Vagina (tissue), 2 donors: ENCODE measurements at regions not wholly inside any gene's neighbourhood (a gene's known extent, or its start where the extent isn't known, plus 50 kb on each side); places are given as distances from the start of the nearest gene placed in this dataset.

ENCODE experiments used
- DNase-seq, 2 donors: peaks; one replicate each; pipeline ENCODE4 v3.0.0-alpha.2; 2017; ENCODE audit errors: extremely low spot score in 2 of 2
- H3K27ac ChIP-seq: fragments of 200-600 bp; sonication (generic); one replicate; pipeline ENCODE4 v1.5.1; 2019
- H3K27me3 ChIP-seq: fragments of 200-600 bp; sonication (generic); one replicate; pipeline ENCODE4 v1.5.1; 2019
- H3K36me3 ChIP-seq, 2 donors: fragments of 200-600 bp; sonication (generic); one replicate each; pipeline ENCODE4 v1.5.1; 2017 to 2019
- H3K4me1 ChIP-seq: fragments of 200-600 bp; sonication (generic); one replicate; pipeline ENCODE4 v1.5.1; 2019
- H3K4me3 ChIP-seq, 2 donors: fragments of 200-600 bp; sonication (generic); 1 replicate in 1 of 2; 2 replicates in 1 of 2; pipeline ENCODE4 v1.5.1; 2016 to 2019
- H3K9me3 ChIP-seq: fragments of 200-600 bp; sonication (generic); one replicate; pipeline ENCODE4 v1.5.1; 2019
- CTCF ChIP-seq, 3 experiments: fragments of 450-650 bp in 2 of 3; fragments of 200-600 bp in 1 of 3; sonication (generic) in 1 of 3; IDR thresholded peaks; one replicate each; pipeline ENCODE4 v1.5.1; 2017 to 2019; ENCODE audit warnings: antibody characterized with exemption in 3 of 3, mild to moderate bottlenecking in 2 of 3, moderate library complexity in 2 of 3
- POLR2A ChIP-seq, 2 donors: fragments of 450-650 bp; IDR thresholded peaks; one replicate each; pipeline ENCODE4 v1.6.1; 2017; ENCODE audit warnings: antibody characterized with exemption in 2 of 2, mild to moderate bottlenecking in 2 of 2, moderate library complexity in 2 of 2
- POLR2AphosphoS5 ChIP-seq, 2 donors: sonication (generic); formaldehyde crosslinking; IDR thresholded peaks; one replicate each; pipeline ENCODE4 v1.9.0; 2017; ENCODE audit warnings: antibody characterized with exemption in 2 of 2, mild to moderate bottlenecking in 2 of 2, low read depth in 1 of 2; ENCODE audit not compliant: insufficient read depth in 1 of 2
- intact Hi-C: fragments of 100-400 bp; cut with DNase I; formaldehyde crosslinking; loops from one replicate; pipeline ENCODE4 v1.15.1; 2023

GRCh38 chr6:165880686-165881085 lies 217.6 kb upstream of the PDE10A start:
- no peaks in the 10 kb centered on the region for H3K9me3 ChIP-seq
- intact Hi-C loops = no loop called here
- no peaks in the 10 kb centered on the region for H3K27me3 ChIP-seq
- no peak overlapping the region for H3K27ac ChIP-seq
- no peak for TF ChIP-seq POLR2AphosphoS5 (IDR thresholded peaks at IDR 0.05; ENCODE audit: insufficient read depth in 1 of 2, low read depth in 1 of 2)
- no peak for TF ChIP-seq CTCF (IDR thresholded peaks at IDR 0.05)
- no peak for TF ChIP-seq POLR2A (IDR thresholded peaks at IDR 0.05)
- no peak for DNase-seq
- no peak overlapping the region for H3K4me3 ChIP-seq
- no peaks in the 10 kb centered on the region for H3K4me1 ChIP-seq
- no peaks in the 10 kb centered on the region for H3K36me3 ChIP-seq

GRCh38 chr6:165877773-165878172 lies 214.7 kb upstream of the PDE10A start:
- DNase-seq = no peak

DNA sequence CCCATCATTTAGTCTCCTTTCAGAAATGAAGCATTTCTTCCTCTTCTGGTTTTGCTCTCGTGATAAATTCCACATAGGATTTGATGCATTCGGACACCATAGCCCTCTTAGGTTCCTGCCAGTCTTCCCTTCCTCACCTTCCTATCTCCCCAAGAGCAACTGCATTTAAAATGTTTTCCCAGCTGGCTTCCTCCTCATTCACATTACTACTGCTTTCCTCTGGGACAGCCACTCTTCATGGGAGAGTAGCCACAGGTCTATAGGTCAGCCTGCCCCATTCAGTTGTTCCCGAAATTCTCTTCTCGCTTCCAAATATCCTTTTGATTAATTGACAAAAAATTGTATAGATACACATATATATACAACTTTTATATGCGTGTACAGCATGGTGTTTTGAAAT lies 214.2 kb upstream of the PDE10A start:
- Histone ChIP-seq H3K36me3 (no peaks in the 10 kb centered on the region), H3K27me3 (no peaks in the 10 kb centered on the region), H3K4me1 (no peaks in the 10 kb centered on the region), H3K9me3 (no peaks in the 10 kb centered on the region), H3K27ac (no peak overlapping the region), H3K4me3 (no peak overlapping the region)
- TF ChIP-seq POLR2A (IDR thresholded peaks at IDR 0.05) = no peak
- no peak for TF ChIP-seq POLR2AphosphoS5 (IDR thresholded peaks at IDR 0.05; ENCODE audit: insufficient read depth in 1 of 2, low read depth in 1 of 2)
- TF ChIP-seq CTCF (IDR thresholded peaks at IDR 0.05) = no peak
- DNase-seq = peak in 1 of 2 donors; percentile 10
- intact Hi-C loops = no loop called here

More at GRCh38 chr6:165877773-165878172, 214.7 kb upstream of the PDE10A start:
- Histone ChIP-seq H3K27ac (no peak overlapping the region), H3K4me3 (no peak overlapping the region), H3K27me3 (no peaks in the 10 kb centered on the region), H3K4me1 (no peaks in the 10 kb centered on the region), H3K9me3 (no peaks in the 10 kb centered on the region), H3K36me3 (no peaks in the 10 kb centered on the region)
- intact Hi-C loops = no loop called here
- TF ChIP-seq CTCF (IDR thresholded peaks at IDR 0.05) (no peak), POLR2AphosphoS5 (IDR thresholded peaks at IDR 0.05; ENCODE audit: insufficient read depth in 1 of 2, low read depth in 1 of 2) (no peak), POLR2A (IDR thresholded peaks at IDR 0.05) (no peak)

- no peaks in the 10 kb centered on the region for H3K36me3 ChIP-seq
- no peaks in the 10 kb centered on the region for H3K27me3 ChIP-seq
- H3K27ac ChIP-seq = no peak overlapping the region
- DNase-seq = peak in 1 of 2 donors; percentile 85
- H3K4me3 ChIP-seq = no peak overlapping the region
- TF ChIP-seq POLR2AphosphoS5 (IDR thresholded peaks at IDR 0.05; ENCODE audit: insufficient read depth in 1 of 2, low read depth in 1 of 2) (peak in 1 of 2 donors; percentile 37), CTCF (IDR thresholded peaks at IDR 0.05) (no peak), POLR2A (IDR thresholded peaks at IDR 0.05) (no peak)
- intact Hi-C loops = no loop called here
- H3K9me3 ChIP-seq = no peaks in the 10 kb centered on the region
- H3K4me1 ChIP-seq = no peaks in the 10 kb centered on the region
Observed at GRCh38 chr6:165876588-165876987, 213.5 kb upstream of the PDE10A start.

GRCh38 chr6:165875946-165876345 lies 212.9 kb upstream of the PDE10A start:
- H3K36me3 ChIP-seq = no peaks in the 10 kb centered on the region
- no peak for TF ChIP-seq POLR2AphosphoS5 (IDR thresholded peaks at IDR 0.05; ENCODE audit: insufficient read depth in 1 of 2, low read depth in 1 of 2)
- TF ChIP-seq POLR2A (IDR thresholded peaks at IDR 0.05) = no peak
- TF ChIP-seq CTCF (IDR thresholded peaks at IDR 0.05) = no peak
- H3K9me3 ChIP-seq = no peaks in the 10 kb centered on the region
- H3K27me3 ChIP-seq = no peaks in the 10 kb centered on the region
- DNase-seq = peak in 1 of 2 donors; percentile 62
- no peaks in the 10 kb centered on the region for H3K4me1 ChIP-seq
- intact Hi-C loops = no loop called here
- no peak overlapping the region for H3K4me3 ChIP-seq
- H3K27ac ChIP-seq = no peak overlapping the region
